ENCODE measurements at regions not wholly inside any gene's neighbourhood (a gene's known extent, or its start where the extent isn't known, plus 50 kb on each side); places are given as distances from the start of the nearest gene placed in this dataset.
"Not testable (repeated sequence)": the region's sequence is repeated elsewhere in the genome, so short reads cannot be mapped to it uniquely, and the experiment has no call there.

DNA sequence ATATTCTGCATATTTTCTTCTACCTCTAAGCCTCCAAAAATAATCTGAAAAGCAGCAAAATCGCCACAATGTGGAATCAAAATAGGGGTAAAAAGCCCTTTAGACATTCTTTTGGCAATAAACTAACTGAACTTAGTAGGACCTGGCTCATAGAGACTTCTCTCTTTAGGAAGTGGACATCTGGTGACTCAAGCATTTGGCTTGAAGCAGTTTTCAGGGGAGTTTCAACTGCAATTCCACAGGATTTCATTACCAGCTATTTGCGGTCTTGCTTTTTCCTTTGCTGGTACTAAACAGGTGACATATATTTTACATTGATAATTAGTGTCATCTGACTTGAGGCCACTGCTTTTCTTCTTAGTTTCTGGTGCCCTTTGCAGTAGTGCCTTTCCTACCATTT, 173.2 kb upstream of the FBN2 start:
- DNase-seq (ENCODE audit: low read depth in 2 of 3, low spot score in 2 of 3), result no peak

DNA sequence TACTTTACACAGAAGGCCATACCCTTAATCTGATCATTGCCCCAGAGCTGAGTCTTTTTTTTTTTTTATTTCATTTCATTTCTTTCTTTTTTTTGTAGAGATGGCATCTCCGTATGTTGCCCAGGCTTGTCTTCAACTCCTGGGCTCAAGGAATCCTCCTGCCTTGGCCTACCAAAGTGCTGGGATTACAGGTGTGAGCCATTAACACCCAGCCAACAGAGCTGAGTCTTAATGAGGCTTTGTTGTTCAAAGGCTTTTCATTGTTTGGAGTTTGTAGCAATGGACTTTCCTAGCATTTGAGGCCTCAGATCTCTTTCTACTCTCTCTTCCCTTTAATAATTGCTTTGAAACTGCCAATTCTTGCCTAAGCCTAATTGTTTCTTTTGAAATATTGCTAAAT, 176.5 kb upstream of the FBN2 start:
- DNase-seq (ENCODE audit: low read depth in 2 of 3, low spot score in 2 of 3), result no peak

GRCh38 chr5:128722551-128722950, 184.5 kb upstream of the FBN2 start:
- no peak for DNase-seq (ENCODE audit: low read depth in 2 of 3, low spot score in 2 of 3)

GRCh38 chr5:128730021-128730420, 192.0 kb upstream of the FBN2 start:
- DNase-seq (ENCODE audit: low read depth in 2 of 3, low spot score in 2 of 3), result not testable (repeated sequence)

DNA sequence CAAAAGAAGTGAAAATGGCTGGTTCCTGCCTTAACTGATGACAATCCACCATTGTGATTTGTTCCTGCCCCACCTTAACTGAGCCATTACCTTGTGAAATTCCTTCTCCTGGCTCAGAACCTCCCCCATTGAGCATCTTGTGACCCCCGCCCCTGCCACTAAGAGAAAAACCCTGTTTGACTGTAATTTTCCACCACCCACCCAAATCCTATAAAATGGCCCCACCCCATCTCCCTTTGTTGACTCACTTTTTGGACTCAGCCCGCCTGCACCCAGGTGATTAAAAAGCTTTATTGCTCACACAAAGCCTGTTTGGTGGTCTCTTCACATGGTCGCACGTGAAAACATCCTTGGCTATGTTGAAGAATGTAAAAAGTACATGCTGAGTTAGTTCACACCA, 197.6 kb upstream of the FBN2 start:
- not testable (repeated sequence) for DNase-seq (ENCODE audit: low read depth in 2 of 3, low spot score in 2 of 3)

DNA sequence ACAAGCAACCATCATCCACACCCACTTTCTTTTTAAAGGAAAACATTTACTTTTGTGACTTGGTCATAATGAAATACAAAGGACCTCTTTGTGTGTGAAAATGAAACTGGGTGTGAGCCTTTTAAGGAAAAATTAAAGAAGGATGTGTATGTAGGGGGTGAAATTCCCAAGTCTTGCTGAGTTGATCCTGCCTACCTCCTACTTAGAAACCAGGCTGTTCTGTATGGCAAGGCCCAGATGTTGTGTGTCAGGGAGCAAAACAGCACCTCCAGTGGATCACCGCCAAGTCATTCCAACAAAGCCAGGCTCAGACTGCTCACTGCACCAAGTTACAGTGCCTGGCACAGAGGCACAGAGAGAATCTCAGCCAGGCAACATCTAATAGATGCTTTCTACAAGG, 198.5 kb upstream of the FBN2 start:
- no peak for DNase-seq (ENCODE audit: low read depth in 2 of 3, low spot score in 2 of 3)

DNA sequence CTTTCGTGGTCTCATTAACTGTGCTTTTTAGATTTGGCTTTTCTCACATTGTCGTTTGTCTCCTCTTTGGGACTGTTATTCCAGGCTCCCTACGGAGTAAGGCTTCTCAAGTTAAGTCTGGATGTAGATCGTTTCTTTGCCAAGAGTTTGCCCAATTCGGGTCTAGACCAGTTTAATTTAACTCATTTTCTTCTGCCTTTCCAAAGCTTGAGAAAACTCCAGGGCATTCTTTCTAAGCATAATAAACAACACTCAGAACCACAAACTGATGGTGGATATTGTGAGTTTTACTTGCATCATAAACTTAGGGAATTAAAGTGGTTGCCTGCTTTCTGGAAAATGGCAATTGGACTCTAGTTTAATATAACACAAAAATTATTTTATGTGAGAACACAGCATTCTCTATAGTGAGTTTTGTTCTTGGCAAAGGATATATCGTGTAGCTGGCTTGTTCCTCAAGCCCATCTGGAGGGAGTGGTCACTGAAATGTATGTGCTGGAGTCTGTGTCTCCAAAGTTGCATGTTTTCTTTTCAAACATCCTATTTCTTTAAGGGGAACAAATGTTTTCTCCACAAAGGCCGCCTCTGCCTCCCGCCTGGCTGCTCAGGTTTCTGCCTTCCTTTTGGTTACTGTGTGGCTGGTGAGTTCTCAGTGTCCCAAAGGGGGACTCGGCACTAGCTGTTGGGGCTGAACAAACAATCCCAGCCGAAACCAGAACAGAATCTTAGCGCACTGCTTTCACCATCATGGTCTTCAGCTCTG, 211.3 kb upstream of the FBN2 start:
- no peak for DNase-seq (ENCODE audit: low read depth in 2 of 3, low spot score in 2 of 3)

DNA sequence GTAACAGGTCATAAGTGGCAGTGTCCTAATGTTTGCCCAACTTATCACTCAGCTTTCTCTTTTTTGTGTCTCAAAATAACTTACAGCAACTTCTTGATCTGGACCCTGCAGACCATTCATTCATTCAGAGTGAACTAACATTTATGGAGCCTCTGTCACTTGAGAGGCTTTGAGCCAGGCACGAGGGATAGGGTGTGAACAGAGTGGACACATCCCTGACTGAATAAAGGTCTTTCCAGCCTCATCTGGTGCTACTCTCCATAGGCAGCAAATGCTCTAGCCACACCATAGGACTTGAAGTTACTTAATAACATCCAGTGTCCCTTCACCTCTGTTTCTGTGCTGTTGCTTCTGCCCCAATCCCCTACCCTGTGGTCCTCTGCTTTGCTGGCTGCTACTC, 212.1 kb upstream of the FBN2 start:
- DNase-seq (ENCODE audit: low read depth in 2 of 3, low spot score in 2 of 3), result no peak

- DNase-seq (ENCODE audit: low read depth in 2 of 3, low spot score in 2 of 3), result no peak
Observed at GRCh38 chr5:128757196-128757959, 207.9 kb upstream of the SLC27A6 start.

DNA sequence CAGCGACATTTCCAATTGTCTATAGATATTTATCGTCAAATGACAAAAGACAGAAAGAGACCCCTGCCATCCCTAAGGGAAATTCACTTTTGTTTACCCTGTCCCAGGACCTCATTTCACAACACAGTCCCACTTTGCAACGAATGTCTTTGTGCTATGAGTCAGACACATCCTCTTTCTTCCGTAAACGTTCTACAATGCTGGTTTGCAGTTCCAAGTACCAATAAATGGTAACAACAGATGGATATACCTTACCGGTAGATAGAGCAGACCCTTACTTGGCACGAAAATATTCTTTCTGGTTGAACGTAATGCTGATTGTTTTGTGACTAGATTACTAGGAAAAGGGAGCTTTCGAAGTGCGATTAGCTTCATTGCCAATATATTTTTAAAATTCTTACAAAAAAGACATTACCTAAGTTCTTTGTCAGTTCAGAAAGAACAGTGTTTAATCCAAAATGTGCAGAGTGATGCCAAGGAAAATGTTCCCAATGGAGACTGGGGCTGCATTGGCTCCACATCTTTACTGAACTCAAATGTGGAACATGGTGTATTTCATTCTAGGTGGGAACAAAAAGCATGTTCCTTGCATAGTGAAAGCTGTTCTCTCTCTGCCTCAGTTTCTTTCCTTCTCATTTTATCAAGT, 202.5 kb upstream of the SLC27A6 start:
- DNase-seq (ENCODE audit: low read depth in 2 of 3, low spot score in 2 of 3), result no peak

DNA sequence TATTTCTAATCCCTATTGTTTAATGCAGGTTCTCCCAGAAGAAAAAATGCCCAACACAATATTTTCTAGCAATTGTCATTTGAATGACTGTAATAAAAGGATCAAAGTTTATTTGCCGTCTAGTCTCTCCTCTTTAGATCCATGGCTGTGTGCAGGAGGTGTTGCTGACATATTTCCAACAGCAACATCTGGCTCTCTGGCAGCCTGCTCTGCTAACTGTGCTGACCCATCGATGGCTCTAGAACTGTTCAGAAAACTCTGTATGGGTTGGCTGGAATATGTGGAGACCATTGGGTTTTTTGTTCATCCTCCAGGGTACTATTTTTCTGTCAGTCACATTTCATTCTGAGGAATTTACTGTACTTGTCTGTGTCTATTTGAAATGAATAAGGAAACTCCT, 202.0 kb upstream of the SLC27A6 start:
- no peak for DNase-seq (ENCODE audit: low read depth in 2 of 3, low spot score in 2 of 3)

DNA sequence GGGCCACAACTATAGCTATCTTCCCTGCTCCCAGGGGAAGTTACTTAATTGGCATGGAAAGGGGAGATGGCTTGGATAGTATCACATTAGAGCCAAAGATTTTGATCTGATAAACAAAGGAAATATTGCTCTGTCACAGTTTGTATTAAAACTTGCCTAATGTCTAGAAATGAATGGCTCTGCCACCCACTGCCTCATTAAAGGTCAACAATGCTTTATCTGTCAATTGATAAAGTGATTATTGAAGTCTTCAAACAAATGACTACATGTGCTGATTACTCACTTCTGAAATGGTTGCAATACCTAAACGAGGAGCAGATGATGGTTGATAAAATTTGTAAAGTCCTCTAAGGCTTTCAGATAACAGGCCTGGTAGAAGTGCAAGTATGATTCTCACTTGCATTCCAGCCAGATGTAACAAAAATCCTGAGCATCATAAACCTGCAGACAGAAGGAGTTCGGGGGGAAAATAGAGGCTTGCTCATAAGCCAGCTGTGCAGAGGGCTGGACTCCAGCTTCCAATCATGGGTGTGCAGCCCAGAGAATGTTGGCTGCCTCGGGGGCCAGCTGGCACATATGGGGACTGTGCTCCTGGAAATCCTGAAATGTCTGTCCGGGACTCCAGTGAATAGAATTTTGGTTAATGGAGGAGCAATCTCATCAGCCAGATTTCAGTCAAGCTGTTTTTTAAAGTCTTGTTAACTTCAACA, 200.5 kb upstream of the SLC27A6 start:
- no peak for DNase-seq (ENCODE audit: low read depth in 2 of 3, low spot score in 2 of 3)

GRCh38 chr5:128765448-128766061, 199.7 kb upstream of the SLC27A6 start:
- no peak for DNase-seq (ENCODE audit: low read depth in 2 of 3, low spot score in 2 of 3)

DNA sequence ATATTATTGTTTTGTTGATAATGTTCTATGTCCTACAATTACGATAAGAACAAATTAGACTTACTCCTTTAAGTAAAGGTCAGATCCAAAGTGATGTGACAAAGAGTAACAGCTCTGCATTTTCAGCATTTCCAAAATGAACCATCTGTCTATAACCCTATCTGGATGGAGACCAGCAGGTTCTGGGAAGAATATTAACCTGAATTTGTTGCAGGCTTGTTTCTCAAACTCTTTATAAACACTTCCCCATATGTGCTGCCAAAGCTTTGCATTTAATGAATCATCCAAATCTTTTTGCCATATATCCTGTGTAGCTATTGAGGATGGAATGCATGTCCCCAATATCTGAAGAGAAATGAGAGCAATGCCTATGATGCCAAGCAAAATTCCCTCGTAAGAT, 198.9 kb upstream of the SLC27A6 start:
- no peak for DNase-seq (ENCODE audit: low read depth in 2 of 3, low spot score in 2 of 3)

DNA sequence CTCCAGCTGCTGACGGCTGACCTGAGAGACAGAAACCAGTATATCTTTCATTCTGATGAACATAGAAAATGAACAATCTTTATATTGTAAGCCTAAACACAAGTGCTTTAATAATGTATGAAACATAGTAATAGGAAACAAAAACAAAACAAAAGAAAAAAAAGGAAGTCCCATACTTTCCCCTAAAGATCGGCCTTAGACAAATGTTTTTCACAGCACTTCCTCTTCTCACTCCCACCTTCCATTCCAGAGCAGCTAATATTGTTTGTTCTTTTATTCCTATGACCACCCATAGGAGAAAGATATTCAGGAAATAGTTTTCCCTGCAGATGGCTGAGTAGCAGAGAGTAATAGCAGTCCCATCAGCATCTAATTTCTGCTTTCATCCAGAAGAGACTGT, 194.4 kb upstream of the SLC27A6 start:
- DNase-seq (ENCODE audit: low read depth in 2 of 3, low spot score in 2 of 3), result no peak

GRCh38 chr5:128772356-128772755, 192.9 kb upstream of the SLC27A6 start:
- DNase-seq (ENCODE audit: low read depth in 2 of 3, low spot score in 2 of 3), result no peak

- no peak for DNase-seq (ENCODE audit: low read depth in 2 of 3, low spot score in 2 of 3)
Observed at GRCh38 chr5:128773378-128773777, 191.9 kb upstream of the SLC27A6 start.

DNA sequence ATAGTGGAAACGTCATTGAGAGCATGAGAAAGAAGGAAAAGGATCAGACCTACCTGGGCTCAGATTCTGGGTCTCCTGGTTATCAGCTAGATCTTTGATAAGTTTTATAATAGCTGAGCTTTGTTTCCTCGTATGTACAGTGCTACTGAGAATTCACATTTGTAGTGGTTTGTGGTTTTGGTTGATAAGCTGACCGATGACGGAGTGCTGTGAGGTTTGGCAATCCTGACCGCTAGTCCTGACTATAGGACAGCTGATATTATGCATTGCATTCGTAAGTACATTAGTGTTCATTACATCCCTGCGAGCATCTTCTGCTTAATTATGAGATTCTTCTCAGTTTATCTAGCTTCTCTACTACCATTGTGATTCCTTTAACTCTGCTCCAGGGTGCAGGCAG, 190.7 kb upstream of the SLC27A6 start:
- DNase-seq (ENCODE audit: low read depth in 2 of 3, low spot score in 2 of 3), result no peak

DNA sequence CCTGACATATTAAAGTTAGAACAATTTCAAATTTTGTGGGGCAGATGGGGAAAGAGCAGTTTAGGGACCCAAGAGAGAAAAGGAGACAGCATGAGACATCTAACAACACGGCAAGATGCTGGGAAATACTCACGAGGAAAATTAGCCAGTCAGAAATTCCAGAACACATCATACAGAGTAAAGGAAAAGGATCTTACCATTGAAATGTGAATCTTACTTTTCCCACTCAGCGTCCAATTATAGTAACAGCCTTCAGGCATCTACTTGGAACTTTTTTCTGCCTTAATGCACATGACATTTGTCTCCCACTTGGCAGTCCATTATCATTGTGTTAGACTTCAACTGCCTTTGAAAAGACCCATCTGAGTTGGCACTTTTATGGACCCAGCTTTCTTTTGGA, 189.7 kb upstream of the SLC27A6 start:
- DNase-seq (ENCODE audit: low read depth in 2 of 3, low spot score in 2 of 3), result no peak

DNA sequence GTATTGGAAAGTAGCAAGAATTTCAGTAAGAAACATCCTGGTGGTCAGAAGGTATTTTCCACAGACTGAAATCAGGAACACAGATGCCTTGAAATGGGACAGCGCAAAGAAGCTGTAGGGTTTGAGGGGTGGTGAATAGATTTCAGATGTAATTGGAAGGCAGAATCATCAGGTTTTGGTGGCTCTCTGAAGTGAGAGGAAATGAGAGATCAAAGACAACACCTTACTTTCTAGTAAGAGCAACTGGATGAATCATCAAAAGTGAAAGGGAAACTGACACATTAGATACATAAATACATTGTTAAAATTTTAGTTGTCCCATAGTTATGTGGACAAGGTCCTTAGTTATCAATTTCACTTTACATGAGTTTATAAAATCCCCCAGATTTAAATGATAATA, 188.2 kb upstream of the SLC27A6 start:
- DNase-seq (ENCODE audit: low read depth in 2 of 3, low spot score in 2 of 3), result no peak

GRCh38 chr5:128778474-128778873, 186.8 kb upstream of the SLC27A6 start:
- no peak for DNase-seq (ENCODE audit: low read depth in 2 of 3, low spot score in 2 of 3)

All from hematopoietic multipotent progenitor cell (in vitro differentiated cells).